HG02678 (cell line): ENCODE measurements at regions not wholly inside any gene's neighbourhood (a gene's known extent, or its start where the extent isn't known, plus 50 kb on each side); places are given as distances from the start of the nearest gene placed in this dataset.

Experiments used
- ATAC-seq: cut with Tn5 transposase; IDR thresholded peaks from one replicate; pipeline ENCODE4 v1.9.1; 2021; ENCODE audit warnings: mild to moderate bottlenecking, moderate library complexity; ENCODE audit not compliant: unreplicated experiment

DNA sequence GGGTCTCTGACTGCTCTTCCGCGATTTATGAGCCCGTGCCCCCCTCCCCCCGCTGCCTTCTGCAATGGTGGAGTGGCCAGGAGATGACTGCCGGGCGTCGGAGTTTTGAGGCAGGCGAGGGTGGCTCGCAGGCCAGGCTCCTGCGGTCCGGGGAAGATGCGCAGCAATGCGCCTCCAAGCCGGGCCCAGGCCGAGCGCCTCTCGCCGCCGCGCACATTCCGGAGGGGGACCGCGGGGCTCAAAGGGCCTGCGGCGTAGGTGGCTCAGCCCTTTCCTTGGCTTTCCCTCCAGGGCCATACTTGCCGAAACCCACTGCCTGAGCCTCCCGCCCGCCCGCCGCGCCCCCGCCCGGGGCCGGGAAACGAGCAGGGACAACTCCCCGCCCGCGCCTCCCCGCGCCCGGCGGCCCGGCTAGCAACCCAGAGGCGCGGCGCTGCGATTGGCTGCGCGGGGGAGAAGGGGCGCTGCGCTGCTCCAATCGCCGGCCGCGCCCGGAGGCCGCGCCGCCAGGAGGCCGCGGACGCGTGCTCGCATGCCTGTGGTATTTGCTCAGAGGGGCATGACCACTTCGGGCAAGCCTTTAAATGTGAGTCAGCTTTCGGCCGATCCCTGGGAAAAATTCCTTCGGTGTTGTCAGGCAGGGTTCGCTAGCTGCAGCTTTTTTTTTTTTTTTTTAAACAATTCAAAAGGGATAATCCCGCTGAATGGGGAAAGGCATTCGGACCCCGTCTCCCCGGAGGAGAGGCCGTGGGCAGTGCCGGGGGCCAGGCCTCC, 157.9 kb upstream of the PARP11 start:
- ATAC-seq: peak; percentile 93

DNA sequence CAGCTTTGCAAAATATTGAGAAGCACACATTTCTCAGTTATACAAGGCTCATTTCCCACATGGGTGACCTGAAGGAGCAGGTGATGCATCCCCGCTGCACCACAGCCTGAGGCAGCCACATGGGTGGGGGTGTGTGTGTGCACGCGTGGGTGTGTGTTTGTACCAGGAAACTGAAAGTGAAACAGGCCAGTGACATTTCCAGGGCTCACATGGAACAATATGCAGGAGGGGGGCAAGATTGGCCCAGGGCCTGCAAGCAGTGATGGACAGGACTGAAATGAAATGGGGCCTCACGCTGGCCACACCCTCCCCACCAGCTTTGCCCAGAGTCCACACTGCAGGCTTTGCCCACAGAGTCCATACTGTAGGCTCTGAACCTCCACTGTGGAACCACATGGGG, 154.2 kb upstream of the PARP11 start:
- no peak for ATAC-seq

DNA sequence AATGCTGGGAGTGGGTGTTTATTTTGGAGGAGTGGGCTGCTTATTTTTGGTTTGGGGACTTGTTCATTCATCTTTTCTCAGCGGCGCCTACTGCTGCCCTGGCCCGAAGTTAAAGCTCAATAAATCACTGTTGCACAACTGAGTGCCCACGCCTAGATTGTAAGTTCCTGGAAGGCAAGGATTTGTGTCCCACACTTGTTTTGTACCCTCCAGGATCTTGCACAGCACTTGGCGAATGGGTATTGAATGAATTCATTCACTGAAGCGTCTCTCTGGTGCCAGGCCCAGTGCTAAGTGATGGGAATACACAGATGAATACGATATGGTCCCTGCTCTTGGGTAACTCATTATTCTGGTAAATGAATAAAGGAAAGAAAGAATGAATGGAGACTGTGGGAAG, 153.3 kb upstream of the PARP11 start:
- no peak for ATAC-seq

DNA sequence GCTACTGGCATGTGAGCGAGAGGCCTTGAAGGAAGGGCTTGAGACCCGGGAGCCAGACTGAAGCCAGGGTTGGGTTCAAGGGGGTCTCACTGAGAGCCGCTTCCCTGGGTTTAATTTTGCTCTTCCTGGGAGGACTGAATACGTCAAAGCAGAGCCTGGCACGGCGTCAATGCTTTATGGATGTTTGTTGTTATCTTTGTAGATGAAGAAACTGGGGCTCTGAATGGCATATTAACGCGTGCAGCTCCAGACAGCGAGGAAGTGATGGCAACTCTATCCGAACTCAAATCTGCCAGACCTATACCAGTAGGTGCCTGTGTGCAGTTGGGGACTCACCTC, 152.8 kb upstream of the PARP11 start:
- no peak for ATAC-seq

DNA sequence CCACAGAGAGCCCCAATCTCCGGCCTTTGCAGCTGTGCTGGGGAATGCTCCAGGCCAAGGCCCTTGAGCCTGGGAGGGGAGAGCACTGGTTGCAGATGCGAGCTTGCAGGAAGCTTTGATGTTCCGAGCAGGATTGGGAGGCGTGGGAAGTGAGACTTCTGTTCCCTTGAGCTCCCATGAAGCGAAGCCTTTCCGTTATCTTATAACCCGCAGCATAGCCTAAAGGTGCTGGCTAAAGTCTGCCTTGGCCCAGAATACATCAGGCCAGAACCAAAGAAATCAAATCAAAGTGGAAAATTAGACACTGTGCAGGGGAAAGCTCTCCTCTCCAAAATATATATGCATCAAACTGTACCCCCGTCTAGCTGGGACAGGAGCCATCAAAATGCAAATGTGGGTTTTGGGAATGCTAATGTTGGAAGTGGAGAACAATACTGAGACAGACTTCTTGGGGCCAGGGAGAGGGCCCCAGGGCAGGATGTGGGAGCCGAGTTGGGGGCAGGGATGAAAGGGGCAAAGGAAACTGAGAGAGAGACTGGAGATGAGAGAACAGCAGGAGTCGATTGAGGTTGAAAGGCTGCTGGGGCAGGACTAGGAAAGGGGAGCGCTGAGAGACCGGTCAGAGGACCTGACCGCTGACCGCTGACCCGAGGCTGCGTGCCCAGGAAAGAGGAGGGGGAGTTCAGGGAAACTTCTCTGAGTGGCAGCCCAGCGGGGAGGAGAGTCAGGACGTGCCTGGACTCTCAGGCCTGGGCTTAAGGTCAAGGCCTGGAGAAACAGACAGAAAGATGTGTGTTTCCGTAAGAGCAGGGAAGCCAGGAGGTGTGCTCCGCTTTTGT, 152.2 kb upstream of the PARP11 start:
- ATAC-seq: no peak

- no peak for ATAC-seq
Observed at GRCh38 chr12:4024701-4025100, 151.5 kb upstream of the PARP11 start.

- ATAC-seq: no peak
Observed at GRCh38 chr12:4015225-4016091, 142.3 kb upstream of the PARP11 start.

GRCh38 chr12:4014858-4015224, 141.6 kb upstream of the PARP11 start:
- ATAC-seq: no peak

- no peak for ATAC-seq
Observed at GRCh38 chr12:4014444-4014843, 141.2 kb upstream of the PARP11 start.

GRCh38 chr12:4012977-4013968, 140.1 kb upstream of the PARP11 start:
- no peak for ATAC-seq

DNA sequence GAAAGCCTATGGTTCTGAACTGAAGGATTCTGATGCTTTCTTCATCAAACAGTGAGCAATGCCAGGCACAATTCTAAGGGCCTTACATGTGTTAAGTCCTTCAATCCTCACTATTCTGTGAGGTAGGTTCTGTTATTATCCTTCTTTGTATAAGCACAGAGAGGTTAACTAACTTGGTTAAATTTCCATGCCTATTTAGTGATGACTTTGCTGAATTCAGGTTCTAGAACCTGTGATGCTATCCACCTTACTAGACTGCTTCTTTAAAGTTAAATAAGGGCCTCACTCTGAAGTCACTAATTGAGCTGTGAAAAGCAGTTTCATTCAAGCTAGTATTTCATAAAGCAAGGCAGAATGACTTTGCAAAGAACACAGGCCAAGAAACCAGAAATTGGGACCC, 138.9 kb upstream of the PARP11 start:
- ATAC-seq: no peak

DNA sequence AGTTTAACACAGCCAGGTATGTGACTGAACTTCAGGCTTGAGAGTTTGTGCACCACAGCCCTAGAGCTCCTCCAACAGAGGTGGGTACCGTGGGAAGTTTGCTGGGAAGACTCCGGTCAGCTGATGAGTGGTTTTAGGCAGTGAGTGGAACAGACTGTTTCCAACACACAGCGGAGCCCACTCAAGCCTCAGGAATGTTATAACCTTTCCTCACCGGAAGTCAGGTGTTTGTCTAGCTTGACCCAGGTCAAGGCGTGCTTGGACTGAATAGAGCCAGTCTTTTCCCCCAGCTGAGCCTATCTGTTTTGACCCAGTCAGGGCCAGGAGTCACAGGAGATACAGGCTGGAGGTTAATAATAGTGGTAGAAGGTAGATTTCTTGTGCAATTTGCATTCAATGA, 138.4 kb upstream of the PARP11 start:
- ATAC-seq: no peak

- ATAC-seq: no peak
Observed at GRCh38 chr12:4009979-4010704, 136.9 kb upstream of the PARP11 start.

- ATAC-seq: no peak
Observed at GRCh38 chr12:4006743-4007142, 133.5 kb upstream of the PARP11 start.

GRCh38 chr12:4005851-4006430, 132.7 kb upstream of the PARP11 start:
- no peak for ATAC-seq

GRCh38 chr12:4003576-4003975, 130.4 kb upstream of the PARP11 start:
- ATAC-seq: no peak

DNA sequence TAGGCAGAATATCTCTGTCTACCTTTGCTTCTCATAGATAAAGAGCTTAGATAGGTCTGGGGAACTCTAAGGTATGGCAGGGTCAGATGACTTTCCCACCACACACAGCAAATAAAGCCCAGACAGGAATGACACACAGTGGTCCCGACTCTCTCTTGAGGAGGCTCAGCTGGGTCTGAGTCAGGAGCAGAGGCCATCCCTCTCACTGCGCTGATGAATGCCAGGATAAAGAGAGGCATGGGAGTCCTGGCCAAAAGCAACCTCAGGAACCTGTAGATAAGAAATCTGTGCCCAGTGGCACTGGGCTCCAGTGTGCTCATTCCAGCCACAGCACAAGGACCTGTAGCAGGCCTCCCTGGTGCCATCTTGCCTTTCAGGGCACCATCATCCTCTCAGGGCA, 129.4 kb upstream of the PARP11 start:
- ATAC-seq: no peak

DNA sequence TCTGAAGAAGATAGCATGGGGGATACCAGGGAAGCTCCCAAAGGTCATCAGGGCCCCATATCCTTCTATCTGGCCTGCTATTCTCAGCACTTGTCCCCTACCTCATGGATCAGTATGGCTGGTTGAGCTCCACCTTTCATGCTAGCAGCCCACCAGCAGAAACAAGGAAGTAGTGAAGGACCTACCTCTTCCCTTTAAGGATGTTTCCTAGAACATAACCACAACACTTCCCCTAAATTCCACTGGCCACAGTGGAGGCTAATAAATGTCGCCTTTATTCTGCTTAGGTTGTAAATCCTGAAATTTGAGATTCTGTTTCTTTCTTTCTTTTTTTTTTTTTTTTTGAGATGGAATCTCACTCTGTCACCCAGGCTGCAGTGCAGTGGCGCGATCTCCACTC, 128.6 kb upstream of the PARP11 start:
- ATAC-seq: no peak

DNA sequence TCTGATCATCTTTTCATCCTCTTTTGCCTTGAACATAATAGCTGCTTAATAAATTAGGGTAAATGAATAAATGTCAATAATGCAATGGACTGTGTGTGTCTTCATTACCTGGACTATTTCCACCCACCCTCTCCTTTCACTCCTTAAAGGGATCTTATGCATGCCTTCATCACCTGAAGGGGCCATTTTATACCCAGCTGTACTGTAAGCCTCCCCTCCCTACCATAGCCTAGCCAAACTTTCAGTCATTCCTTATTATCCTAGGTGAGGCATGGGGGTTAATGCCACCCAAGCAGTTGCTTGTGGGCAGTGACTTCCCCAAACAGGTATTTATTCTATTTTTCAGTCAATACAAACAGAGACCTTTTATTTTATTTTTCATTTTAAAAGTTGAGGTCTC, 127.8 kb upstream of the PARP11 start:
- no peak for ATAC-seq
